Gastrocnemius medialis (tissue), 4 donors: ENCODE measurements at regions not wholly inside any gene's neighbourhood (a gene's known extent, or its start where the extent isn't known, plus 50 kb on each side); places are given as distances from the start of the nearest gene placed in this dataset.

Experiments
- POLR2A ChIP-seq, 2 donors: fragments of 450-650 bp; IDR thresholded peaks; one replicate each; pipeline ENCODE4 v1.6.1; 2017; ENCODE audit warnings: antibody characterized with exemption in 2 of 2, mild to moderate bottlenecking in 2 of 2, moderate library complexity in 2 of 2
- TF ChIP-seq, protein P1 (sequence below), 5 experiments: fragments of 450-650 bp in 3 of 5; fragments of 200-600 bp in 2 of 5; sonication (generic) in 2 of 5; IDR thresholded peaks in 4 of 5; conservative IDR thresholded peaks in 1 of 5; 1 replicate in 4 of 5; 2 replicates in 1 of 5; pipeline ENCODE4 v1.5.1; 2016 to 2019; ENCODE audit warnings: antibody characterized with exemption in 5 of 5, mild to moderate bottlenecking in 3 of 5, moderate library complexity in 3 of 5

DNA sequence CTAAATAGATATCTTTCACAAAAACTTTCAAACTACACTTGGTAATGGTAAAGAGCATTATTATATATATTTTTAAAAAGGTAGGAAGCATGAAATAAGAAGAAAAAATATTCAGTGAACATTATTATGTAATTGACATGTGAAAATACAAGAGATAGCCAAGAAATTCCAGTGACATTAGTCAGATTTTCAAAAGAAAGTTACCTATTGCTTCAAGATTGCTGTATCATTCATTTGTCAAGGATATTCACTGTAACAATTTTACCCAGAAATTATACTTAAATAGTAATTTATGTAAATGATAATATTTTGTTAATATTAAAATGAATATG is 350.2 kb downstream of the KIF2B start:
- TF ChIP-seq, protein P1, sequence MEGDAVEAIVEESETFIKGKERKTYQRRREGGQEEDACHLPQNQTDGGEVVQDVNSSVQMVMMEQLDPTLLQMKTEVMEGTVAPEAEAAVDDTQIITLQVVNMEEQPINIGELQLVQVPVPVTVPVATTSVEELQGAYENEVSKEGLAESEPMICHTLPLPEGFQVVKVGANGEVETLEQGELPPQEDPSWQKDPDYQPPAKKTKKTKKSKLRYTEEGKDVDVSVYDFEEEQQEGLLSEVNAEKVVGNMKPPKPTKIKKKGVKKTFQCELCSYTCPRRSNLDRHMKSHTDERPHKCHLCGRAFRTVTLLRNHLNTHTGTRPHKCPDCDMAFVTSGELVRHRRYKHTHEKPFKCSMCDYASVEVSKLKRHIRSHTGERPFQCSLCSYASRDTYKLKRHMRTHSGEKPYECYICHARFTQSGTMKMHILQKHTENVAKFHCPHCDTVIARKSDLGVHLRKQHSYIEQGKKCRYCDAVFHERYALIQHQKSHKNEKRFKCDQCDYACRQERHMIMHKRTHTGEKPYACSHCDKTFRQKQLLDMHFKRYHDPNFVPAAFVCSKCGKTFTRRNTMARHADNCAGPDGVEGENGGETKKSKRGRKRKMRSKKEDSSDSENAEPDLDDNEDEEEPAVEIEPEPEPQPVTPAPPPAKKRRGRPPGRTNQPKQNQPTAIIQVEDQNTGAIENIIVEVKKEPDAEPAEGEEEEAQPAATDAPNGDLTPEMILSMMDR (IDR thresholded peaks at IDR 0.05 in 4 of 5, conservative IDR thresholded peaks at IDR 0.05 in 1 of 5) = no peak
- TF ChIP-seq POLR2A (IDR thresholded peaks at IDR 0.05) = no peak
